Fibroblast of lung (primary cell): ENCODE measurements at regions not wholly inside any gene's neighbourhood (a gene's known extent, or its start where the extent isn't known, plus 50 kb on each side); places are given as distances from the start of the nearest gene placed in this dataset.

Experiments
- CTCF ChIP-seq, 2 donors: IDR thresholded peaks in 1 of 2; conservative IDR thresholded peaks in 1 of 2; 1 replicate in 1 of 2; 2 replicates in 1 of 2; pipeline ENCODE4 v1.5.1; 2011 to 2012; ENCODE audit warnings: low read length in 2 of 2, control low read depth in 1 of 2, inconsistent platforms in 1 of 2, low read depth in 1 of 2, mild to moderate bottlenecking in 1 of 2
- EZH2 ChIP-seq: IDR thresholded peaks from 2 replicates; pipeline ENCODE4 v1.5.1; 2012; ENCODE audit warnings: low read length, control low read depth, mild to moderate bottlenecking; ENCODE audit errors: missing control alignments

- TF ChIP-seq EZH2 (no peak), CTCF (conservative IDR thresholded peaks at IDR 0.05 in 1 of 2, IDR thresholded peaks at IDR 0.05 in 1 of 2; ENCODE audit: low read depth in 1 of 2, low read length in 2 of 2) (no peak)
Measured at GRCh38 chr2:58842501-58843155, 601.5 kb upstream of the FANCL start.
